ENCODE measurements at regions not wholly inside any gene's neighbourhood (a gene's known extent, or its start where the extent isn't known, plus 50 kb on each side); places are given as distances from the start of the nearest gene placed in this dataset.

GRCh38 chr20:22679197-22679596 lies 94.8 kb upstream of the FOXA2 start:
- no peak for TF ChIP-seq CTCF (IDR thresholded peaks at IDR 0.05)
- TF ChIP-seq POLR2A (IDR thresholded peaks at IDR 0.05), result no peak

All from adrenal gland (tissue), 5 donors.